ENCODE measurements at regions not wholly inside any gene's neighbourhood (a gene's known extent, or its start where the extent isn't known, plus 50 kb on each side); places are given as distances from the start of the nearest gene placed in this dataset.

DNA sequence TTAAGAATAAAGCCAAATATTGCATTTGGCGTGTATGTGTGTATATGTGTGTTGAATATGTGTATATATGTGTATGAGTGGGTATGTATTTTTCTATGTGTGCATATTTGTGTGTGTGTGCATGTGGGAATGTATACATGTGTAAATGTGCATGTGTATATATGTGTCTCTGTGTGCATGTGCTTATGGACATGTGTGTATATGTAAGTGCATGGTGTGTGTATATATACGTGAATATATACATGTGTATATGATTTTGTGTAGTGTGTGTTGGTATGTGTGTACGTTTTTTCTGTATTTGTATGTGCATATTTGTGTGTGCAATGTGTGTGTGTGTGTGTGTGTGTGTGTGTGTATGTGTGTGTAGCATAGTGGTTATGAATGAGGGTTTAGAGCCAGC, 1021.0 kb downstream of the AACS start:
- Histone ChIP-seq H3K4me2 (no peak overlapping the region), H3K27ac (ENCODE audit: low read depth) (no peak overlapping the region), H3K4me1 (ENCODE audit: insufficient read depth) (peaks cover 3% of the 10 kb centered on the region; the same call in 1 of the 2 replicates), H2AFZ (no peak overlapping the region), H3K36me3 (ENCODE audit: insufficient read depth) (no peaks in the 10 kb centered on the region), H3K27me3 (ENCODE audit: insufficient read depth) (no peaks in the 10 kb centered on the region), H3K79me2 (replicated peaks; ENCODE audit: insufficient read depth) (no peaks in the 10 kb centered on the region), H4K20me1 (replicated peaks; ENCODE audit: insufficient read depth) (no peaks in the 10 kb centered on the region), H3K9me2 (ENCODE audit: insufficient read depth) (no peaks in the 10 kb centered on the region), H3F3A (replicated peaks; ENCODE audit: low read depth) (no peaks in the 10 kb centered on the region), H3K4me3 (no peak overlapping the region)
- Mint-ChIP-seq H3K4me1 (no peaks in the 10 kb centered on the region), H3K27ac (no peak overlapping the region), H3K27me3 (ENCODE audit: insufficient read depth, low read depth, poor library complexity) (peaks cover 2% of the 10 kb centered on the region), H3K4me3 (no peak overlapping the region), H3K9me3 (peaks cover 100% of the 10 kb centered on the region), H3K36me3 (ENCODE audit: low read depth) (peaks cover 32% of the 10 kb centered on the region)
- DNase-seq (ENCODE audit: low spot score) (no peak), ATAC-seq (no peak)
- TF ChIP-seq, protein P1, sequence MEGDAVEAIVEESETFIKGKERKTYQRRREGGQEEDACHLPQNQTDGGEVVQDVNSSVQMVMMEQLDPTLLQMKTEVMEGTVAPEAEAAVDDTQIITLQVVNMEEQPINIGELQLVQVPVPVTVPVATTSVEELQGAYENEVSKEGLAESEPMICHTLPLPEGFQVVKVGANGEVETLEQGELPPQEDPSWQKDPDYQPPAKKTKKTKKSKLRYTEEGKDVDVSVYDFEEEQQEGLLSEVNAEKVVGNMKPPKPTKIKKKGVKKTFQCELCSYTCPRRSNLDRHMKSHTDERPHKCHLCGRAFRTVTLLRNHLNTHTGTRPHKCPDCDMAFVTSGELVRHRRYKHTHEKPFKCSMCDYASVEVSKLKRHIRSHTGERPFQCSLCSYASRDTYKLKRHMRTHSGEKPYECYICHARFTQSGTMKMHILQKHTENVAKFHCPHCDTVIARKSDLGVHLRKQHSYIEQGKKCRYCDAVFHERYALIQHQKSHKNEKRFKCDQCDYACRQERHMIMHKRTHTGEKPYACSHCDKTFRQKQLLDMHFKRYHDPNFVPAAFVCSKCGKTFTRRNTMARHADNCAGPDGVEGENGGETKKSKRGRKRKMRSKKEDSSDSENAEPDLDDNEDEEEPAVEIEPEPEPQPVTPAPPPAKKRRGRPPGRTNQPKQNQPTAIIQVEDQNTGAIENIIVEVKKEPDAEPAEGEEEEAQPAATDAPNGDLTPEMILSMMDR (conservative IDR thresholded peaks at IDR 0.05; ENCODE audit: low read depth in 2 of 2), result no peak
- no peak for TF ChIP-seq NANOG (IDR thresholded peaks at IDR 0.05; ENCODE audit: borderline replicate concordance)
- TF ChIP-seq EZH2 (IDR thresholded peaks at IDR 0.05; ENCODE audit: low read depth, unreplicated experiment), result no peak
- TF ChIP-seq, protein P2, sequence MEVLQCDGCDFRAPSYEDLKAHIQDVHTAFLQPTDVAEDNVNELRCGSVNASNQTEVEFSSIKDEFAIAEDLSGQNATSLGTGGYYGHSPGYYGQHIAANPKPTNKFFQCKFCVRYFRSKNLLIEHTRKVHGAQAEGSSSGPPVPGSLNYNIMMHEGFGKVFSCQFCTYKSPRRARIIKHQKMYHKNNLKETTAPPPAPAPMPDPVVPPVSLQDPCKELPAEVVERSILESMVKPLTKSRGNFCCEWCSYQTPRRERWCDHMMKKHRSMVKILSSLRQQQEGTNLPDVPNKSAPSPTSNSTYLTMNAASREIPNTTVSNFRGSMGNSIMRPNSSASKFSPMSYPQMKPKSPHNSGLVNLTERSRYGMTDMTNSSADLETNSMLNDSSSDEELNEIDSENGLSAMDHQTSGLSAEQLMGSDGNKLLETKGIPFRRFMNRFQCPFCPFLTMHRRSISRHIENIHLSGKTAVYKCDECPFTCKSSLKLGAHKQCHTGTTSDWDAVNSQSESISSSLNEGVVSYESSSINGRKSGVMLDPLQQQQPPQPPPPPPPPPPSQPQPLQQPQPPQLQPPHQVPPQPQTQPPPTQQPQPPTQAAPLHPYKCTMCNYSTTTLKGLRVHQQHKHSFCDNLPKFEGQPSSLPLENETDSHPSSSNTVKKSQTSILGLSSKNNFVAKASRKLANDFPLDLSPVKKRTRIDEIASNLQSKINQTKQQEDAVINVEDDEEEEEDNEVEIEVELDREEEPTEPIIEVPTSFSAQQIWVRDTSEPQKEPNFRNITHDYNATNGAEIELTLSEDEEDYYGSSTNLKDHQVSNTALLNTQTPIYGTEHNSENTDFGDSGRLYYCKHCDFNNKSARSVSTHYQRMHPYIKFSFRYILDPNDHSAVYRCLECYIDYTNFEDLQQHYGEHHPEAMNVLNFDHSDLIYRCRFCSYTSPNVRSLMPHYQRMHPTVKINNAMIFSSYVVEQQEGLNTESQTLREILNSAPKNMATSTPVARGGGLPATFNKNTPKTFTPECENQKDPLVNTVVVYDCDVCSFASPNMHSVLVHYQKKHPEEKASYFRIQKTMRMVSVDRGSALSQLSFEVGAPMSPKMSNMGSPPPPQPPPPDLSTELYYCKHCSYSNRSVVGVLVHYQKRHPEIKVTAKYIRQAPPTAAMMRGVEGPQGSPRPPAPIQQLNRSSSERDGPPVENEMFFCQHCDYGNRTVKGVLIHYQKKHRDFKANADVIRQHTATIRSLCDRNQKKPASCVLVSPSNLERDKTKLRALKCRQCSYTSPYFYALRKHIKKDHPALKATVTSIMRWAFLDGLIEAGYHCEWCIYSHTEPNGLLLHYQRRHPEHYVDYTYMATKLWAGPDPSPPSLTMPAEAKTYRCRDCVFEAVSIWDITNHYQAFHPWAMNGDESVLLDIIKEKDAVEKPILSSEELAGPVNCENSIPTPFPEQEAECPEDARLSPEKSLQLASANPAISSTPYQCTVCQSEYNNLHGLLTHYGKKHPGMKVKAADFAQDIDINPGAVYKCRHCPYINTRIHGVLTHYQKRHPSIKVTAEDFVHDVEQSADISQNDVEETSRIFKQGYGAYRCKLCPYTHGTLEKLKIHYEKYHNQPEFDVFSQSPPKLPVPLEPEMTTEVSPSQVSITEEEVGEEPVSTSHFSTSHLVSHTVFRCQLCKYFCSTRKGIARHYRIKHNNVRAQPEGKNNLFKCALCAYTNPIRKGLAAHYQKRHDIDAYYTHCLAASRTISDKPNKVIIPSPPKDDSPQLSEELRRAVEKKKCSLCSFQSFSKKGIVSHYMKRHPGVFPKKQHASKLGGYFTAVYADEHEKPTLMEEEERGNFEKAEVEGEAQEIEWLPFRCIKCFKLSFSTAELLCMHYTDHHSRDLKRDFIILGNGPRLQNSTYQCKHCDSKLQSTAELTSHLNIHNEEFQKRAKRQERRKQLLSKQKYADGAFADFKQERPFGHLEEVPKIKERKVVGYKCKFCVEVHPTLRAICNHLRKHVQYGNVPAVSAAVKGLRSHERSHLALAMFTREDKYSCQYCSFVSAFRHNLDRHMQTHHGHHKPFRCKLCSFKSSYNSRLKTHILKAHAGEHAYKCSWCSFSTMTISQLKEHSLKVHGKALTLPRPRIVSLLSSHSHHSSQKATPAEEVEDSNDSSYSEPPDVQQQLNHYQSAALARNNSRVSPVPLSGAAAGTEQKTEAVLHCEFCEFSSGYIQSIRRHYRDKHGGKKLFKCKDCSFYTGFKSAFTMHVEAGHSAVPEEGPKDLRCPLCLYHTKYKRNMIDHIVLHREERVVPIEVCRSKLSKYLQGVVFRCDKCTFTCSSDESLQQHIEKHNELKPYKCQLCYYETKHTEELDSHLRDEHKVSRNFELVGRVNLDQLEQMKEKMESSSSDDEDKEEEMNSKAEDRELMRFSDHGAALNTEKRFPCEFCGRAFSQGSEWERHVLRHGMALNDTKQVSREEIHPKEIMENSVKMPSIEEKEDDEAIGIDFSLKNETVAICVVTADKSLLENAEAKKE (CRISPR knock-in tag; IDR thresholded peaks at IDR 0.05), result no peak
- TF ChIP-seq POLR2AphosphoS5 (IDR thresholded peaks at IDR 0.05; ENCODE audit: low read depth), result no peak
- no peak for TF ChIP-seq EZH2phosphoT487 (IDR thresholded peaks at IDR 0.05; ENCODE audit: unreplicated experiment)
- TF ChIP-seq CREB1 (CRISPR knock-in tag; IDR thresholded peaks at IDR 0.05; ENCODE audit: low read depth), result no peak
